Gastroesophageal sphincter (tissue), 4 donors: ENCODE measurements at regions not wholly inside any gene's neighbourhood (a gene's known extent, or its start where the extent isn't known, plus 50 kb on each side); places are given as distances from the start of the nearest gene placed in this dataset.
"Not testable (repeated sequence)": the region's sequence is repeated elsewhere in the genome, so short reads cannot be mapped to it uniquely, and the experiment has no call there.

Experiments
- ATAC-seq: fragments of 150-250 bp; one replicate; pipeline ENCODE4 v1.9.1; 2016; ENCODE audit warnings: mild to moderate bottlenecking, moderate library complexity
- H3K27ac ChIP-seq, 4 donors: fragments of 200-600 bp; sonication (generic) in 3 of 4; 1 replicate in 3 of 4; 2 replicates in 1 of 4; pipeline ENCODE4 v1.5.1; 2016 to 2019
- H3K27me3 ChIP-seq: fragments of 200-600 bp; sonication (generic); one replicate; pipeline ENCODE4 v1.5.1; 2019
- H3K36me3 ChIP-seq, 2 donors: fragments of 200-600 bp; sonication (generic); one replicate each; pipeline ENCODE4 v1.5.1; 2019; ENCODE audit warnings: control low read depth in 1 of 2
- H3K4me1 ChIP-seq, 3 donors: fragments of 200-600 bp; sonication (generic); 1 replicate in 2 of 3; 2 replicates in 1 of 3; pipeline ENCODE4 v1.5.1; 2016 to 2019; ENCODE audit warnings: control low read depth in 2 of 3
- H3K4me3 ChIP-seq, 2 donors: fragments of 200-600 bp; sonication (generic); one replicate each; pipeline ENCODE4 v1.5.1; 2019; ENCODE audit warnings: mild to moderate bottlenecking in 1 of 2, moderate library complexity in 1 of 2
- H3K9me3 ChIP-seq, 3 donors: fragments of 200-600 bp; sonication (generic); one replicate each; pipeline ENCODE4 v1.5.1; 2017 to 2019; ENCODE audit warnings: control low read depth in 2 of 3
- WGBS, 2 donors: methylation state at CpG; one replicate each; pipeline ENCODE4 v1.1.5; 2018; ENCODE audit warnings: low coverage in 1 of 2; 5-methylcytosine and 5-hydroxymethylcytosine counted together

DNA sequence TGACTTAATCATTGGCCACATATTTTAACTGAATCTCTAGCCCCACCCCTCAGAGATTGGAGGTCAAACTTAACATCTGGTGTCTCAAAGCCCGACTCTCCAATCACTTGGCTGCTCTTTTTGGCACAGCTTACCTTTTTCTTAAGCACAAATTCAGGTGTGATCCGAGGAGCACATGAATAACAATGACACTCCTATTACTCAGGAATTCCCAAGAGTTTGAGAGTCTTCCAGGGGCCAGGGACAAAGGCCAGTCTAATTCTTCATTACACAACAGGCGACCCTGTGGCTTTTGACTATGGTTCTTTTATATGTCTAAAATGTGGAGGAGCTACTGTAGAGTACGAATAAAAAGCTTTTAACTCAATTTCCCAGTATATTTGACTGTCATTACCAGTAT lies 190.7 kb upstream of the FAM240B start:
- not testable (repeated sequence) for ATAC-seq, H3K27me3 ChIP-seq
- WGBS, 2 donors = 33% methylated on average over 1 of the region's 4 CpGs; no CpG with 5 or more reads in 1 of the 2 donors

DNA sequence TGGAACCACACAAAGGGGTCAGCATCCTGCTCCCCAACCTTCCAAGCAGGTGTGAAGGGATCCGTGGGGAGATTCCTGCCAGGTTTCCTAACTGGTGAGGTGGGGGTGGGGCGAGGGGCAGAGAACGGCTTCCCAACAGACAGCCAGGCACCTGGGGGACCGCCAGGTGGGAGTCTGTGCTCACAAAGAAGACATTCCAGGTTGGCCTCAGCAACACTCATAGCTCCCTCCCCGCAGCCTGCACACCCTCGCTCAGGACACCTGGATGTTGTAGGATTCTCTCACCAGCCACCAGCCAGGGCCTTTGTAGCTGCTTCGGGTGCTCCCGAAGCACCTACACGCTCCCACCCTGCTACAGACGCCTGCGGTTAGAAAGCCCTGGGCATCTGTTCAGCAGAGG lies 184.8 kb upstream of the FAM240B start:
- not testable (repeated sequence) for H3K36me3 ChIP-seq, H3K9me3 ChIP-seq, ATAC-seq, H3K4me3 ChIP-seq, H3K4me1 ChIP-seq, H3K27me3 ChIP-seq, H3K27ac ChIP-seq
- no CpG with 5 or more reads among the region's 11 CpGs for WGBS, 2 donors

More for the DNA sequence above, 190.7 kb upstream of the FAM240B start:
- not testable (repeated sequence) for H3K27ac ChIP-seq, H3K4me3 ChIP-seq, H3K9me3 ChIP-seq, H3K4me1 ChIP-seq, H3K36me3 ChIP-seq

DNA sequence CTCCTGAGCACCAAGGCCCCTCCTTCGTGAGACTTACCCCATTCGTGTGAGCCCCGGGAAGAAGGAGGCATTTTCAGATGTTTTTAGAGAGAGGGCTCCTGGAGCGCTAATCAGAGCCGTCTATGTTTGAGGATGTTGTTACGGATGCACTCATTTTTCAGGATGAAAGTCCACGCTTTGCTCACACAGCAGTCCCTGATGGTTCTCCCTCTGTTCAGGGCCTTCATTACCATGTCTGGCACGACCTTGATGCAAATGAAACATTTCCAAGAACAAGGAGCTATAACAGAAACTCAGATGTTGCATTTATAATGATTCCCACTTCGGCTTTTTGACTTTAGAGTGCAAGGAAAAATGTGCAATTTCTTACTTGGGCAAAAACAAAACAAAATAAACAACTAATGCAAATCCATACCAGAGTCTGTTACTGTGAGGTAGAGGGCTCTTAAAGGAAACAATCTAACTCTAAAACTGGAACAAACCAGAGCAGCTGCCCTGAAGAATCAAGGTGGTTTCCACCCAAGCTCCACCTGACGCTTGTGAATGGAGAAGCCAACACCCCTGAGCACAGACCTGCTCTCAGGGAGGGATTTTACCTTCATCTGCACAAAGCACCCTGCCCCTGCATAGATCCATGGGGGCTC lies 181.7 kb upstream of the FAM240B start:
- not testable (repeated sequence) for H3K27ac ChIP-seq, H3K4me1 ChIP-seq, H3K27me3 ChIP-seq, H3K4me3 ChIP-seq, H3K36me3 ChIP-seq, ATAC-seq, H3K9me3 ChIP-seq
- WGBS, 2 donors = no CpG with 5 or more reads among the region's 10 CpGs

DNA sequence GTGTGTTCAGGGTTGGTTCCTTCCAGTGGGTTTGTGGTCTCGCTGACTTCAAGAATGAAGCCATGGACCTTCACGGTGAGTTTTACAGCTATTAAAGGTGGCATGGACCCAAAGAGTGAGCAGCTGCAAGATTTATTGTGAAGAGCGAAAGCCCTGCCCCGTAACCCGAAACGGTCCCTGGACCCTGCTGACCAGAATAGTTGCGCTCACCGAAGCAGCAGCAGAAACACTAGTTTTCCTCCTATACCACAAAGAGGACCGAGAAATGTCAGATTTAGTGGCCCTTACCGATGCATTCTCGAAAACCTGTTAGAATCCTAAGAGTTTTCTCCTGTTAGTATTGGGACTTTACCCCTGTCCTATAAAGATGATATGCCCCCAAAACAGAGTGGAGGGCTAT lies 176.5 kb upstream of the FAM240B start:
- not testable (repeated sequence) for ATAC-seq, H3K36me3 ChIP-seq, H3K9me3 ChIP-seq, H3K4me1 ChIP-seq, H3K27me3 ChIP-seq, H3K27ac ChIP-seq, H3K4me3 ChIP-seq
- WGBS, 2 donors = no CpG with 5 or more reads among the region's 11 CpGs

DNA sequence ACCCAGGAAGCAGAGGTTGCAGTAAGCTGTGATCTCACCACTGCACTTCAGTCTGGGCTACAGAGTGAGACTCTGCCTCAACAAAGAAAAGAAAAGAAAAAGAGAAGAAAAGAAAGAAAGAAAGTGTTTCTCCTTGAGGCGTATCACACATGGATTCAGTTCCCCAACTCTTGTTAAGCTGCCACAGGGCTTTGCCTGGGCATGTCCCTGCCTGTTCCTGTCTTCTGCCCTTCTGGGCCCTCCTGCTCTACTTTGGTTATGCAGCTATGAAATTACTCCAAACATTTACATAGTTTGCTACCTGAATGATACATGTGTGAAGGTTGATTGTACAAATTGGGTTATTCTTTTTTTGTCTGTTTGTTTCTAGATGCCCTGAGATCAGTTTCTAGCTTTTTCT lies 175.3 kb upstream of the FAM240B start:
- not testable (repeated sequence) for H3K27ac ChIP-seq, H3K9me3 ChIP-seq, H3K27me3 ChIP-seq, H3K4me3 ChIP-seq, H3K36me3 ChIP-seq, H3K4me1 ChIP-seq, ATAC-seq
- no CpG with 5 or more reads among the region's 1 CpG for WGBS, 2 donors

DNA sequence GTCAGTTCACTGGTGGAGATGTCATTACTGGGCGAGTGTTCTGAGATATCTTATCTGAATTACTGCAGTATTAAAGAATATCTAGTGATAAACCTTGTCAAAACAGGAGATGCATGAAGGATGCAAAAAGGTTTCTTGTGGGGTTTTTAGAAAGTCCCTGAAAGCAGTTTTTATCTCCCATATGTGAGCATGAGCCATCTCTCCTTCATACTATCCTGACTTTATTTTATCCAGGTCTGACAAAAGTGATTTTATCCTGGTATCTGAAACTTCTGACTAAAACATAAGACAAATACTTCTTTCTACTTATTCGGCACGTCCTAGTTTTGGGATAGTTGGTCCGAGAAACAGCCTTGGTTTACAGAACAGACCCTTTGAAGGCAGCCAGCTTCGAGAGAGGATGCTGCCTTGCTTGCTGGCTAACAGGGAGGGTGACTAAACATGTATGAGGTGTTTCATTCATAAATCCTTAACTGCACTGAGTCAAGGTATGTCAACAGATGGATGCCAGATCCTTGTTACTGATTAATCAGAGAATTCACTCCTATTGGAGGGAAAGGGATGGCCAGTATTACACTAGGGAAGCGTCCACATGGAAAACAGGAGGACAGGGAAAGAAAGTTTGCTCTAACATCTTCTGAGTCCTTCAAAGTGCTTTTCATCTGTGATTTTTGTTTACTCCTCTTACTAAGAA lies 172.8 kb upstream of the FAM240B start:
- H3K27me3 ChIP-seq, H3K4me1 ChIP-seq, H3K27ac ChIP-seq, H3K36me3 ChIP-seq, ATAC-seq, H3K9me3 ChIP-seq, H3K4me3 ChIP-seq: not testable (repeated sequence)
- no CpG with 5 or more reads among the region's 6 CpGs for WGBS, 2 donors

DNA sequence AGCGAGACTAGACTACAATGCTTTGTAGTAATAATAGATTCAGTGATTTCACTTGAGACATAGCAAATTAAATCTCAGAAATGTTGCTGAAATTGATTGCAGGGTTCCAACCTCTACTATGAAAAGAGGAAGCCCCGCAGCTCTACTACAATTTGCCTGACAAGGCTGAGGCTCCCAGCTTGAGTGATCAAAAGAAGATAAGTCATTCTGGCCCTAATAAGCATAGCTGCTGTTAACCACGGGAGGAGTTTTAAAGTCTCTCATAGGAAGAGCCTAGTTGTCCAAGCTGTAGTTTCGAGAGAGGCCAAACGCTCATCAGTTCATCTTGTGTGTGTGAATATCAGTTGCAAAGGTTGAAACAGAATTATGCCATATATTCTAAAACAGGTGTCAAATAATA lies 166.1 kb upstream of the FAM240B start:
- H3K27ac ChIP-seq, H3K4me1 ChIP-seq, ATAC-seq, H3K36me3 ChIP-seq, H3K27me3 ChIP-seq, H3K4me3 ChIP-seq, H3K9me3 ChIP-seq: not testable (repeated sequence)
- WGBS, 2 donors = no CpG with 5 or more reads among the region's 5 CpGs

DNA sequence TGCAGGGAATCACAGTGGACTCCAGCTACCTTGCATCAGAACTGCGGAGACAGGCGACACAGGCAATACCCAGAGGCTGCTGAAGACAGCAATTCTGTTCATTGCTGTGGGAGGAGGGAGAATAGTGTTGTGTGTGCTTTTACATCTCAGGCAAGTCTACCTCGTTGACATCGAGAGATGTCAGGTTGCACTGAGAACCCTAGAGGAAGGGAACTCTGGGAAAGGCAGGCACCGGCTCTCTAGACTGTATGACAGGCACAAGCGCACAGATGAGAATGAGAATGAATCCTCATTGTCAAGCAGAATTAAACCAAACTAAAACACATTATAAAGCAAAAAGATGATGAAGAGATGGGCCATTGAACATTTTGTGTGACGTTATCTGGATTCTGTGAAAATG lies 155.7 kb upstream of the FAM240B start:
- not testable (repeated sequence) for ATAC-seq, H3K27me3 ChIP-seq, H3K36me3 ChIP-seq, H3K4me3 ChIP-seq, H3K9me3 ChIP-seq, H3K27ac ChIP-seq, H3K4me1 ChIP-seq
- 62 to 88% methylated on average over 1 to 3 of the region's 7 CpGs for WGBS, 2 donors

DNA sequence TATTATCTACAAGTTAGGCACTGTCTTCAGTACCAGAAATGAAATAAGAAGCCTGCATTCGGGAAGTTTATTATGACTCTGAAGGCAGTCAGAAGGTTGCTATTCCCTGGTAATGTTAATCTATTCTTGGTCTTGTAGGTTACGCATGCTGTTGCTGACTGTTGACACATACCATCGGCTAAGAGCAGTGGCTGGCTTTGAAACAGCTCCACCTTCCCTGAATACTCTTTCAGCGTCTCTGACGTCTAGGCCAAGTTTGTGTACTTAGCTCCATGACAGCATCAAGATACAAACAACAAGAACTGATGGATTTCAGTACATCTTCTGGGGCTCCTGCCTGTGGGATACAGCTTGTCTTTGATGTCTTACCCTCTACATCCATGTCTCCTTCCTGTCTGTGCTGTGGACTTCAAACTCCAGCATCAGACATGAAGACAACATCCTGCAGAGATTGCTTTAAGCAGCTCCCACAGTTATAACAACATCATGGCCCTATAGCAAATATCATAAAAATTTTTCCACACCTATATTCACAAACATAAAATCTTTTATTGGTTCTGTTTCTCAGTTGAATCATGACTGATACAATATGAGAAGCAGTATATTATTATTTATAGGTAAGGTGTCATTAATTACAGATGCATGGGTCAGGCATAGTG lies 151.5 kb upstream of the FAM240B start:
- not testable (repeated sequence) for ATAC-seq, H3K27ac ChIP-seq, H3K4me1 ChIP-seq, H3K27me3 ChIP-seq, H3K36me3 ChIP-seq, H3K4me3 ChIP-seq, H3K9me3 ChIP-seq
- no CpG with 5 or more reads among the region's 5 CpGs for WGBS, 2 donors

DNA sequence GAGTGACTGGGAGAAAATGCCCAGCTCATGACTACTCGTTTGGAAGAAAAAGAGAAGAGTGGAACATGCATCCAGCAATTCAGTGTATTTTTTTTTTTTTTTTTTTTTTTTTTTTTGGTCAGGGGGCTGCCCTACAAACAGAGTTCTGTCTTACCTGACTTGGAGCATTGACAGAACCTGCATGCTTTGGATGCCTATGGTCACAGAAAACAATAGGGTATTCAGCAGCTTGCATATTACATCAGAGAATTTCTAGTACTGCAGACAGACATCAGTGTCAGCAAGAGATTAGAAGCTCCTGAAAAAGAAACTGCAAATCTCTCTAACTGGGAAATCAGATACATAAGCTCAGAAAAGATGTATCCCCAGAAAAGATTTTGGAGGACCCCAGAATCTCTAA lies 139.9 kb upstream of the FAM240B start:
- not testable (repeated sequence) for H3K4me3 ChIP-seq, H3K36me3 ChIP-seq, ATAC-seq, H3K27ac ChIP-seq, H3K9me3 ChIP-seq, H3K27me3 ChIP-seq, H3K4me1 ChIP-seq
- no CpG with 5 or more reads among the region's 1 CpG for WGBS, 2 donors

DNA sequence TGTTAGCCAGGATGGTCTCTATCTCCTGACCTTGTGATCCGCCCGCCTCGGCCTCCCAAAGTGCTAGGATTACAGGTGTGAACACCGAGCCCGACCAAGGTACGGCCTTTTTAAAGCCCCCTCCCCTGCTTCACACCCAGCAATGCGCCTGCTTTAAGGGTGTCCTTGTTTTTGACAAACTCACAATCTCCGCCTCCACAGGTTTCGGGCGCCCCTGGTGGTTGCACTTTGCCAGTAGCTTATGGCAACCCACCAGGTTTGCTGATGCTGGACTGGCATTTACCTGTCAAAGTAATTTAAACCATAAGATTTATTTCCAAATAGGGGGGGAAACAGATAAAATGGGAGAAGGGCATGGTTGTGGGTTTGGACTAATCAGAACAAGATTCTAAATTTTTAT lies 129.0 kb upstream of the FAM240B start:
- not testable (repeated sequence) for H3K27me3 ChIP-seq, H3K4me1 ChIP-seq, H3K9me3 ChIP-seq, ATAC-seq, H3K4me3 ChIP-seq, H3K27ac ChIP-seq, H3K36me3 ChIP-seq
- no CpG with 5 or more reads among the region's 10 CpGs for WGBS, 2 donors

DNA sequence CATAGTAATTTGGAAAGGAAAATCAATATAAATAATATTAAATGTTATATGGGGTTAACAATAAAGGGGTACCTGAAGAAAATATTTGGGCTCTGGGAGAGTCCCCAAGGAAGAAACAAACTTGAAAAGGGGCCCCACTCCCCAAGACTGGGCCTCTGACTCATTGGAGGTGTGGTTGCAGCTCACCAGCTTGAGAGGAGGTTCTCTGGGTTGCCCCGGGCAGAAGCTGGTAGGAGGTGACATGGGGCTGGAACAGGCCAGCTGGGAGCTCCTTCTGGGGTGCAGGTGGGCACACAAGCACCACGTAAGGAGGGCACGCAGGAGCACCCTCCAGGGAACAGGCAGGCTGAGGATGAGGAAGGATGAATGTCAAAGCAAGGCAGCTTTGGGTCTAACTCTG lies 120.3 kb upstream of the FAM240B start:
- not testable (repeated sequence) for H3K9me3 ChIP-seq, H3K4me3 ChIP-seq, H3K27ac ChIP-seq, ATAC-seq, H3K27me3 ChIP-seq, H3K36me3 ChIP-seq, H3K4me1 ChIP-seq
- WGBS, 2 donors = no CpG with 5 or more reads among the region's 3 CpGs

DNA sequence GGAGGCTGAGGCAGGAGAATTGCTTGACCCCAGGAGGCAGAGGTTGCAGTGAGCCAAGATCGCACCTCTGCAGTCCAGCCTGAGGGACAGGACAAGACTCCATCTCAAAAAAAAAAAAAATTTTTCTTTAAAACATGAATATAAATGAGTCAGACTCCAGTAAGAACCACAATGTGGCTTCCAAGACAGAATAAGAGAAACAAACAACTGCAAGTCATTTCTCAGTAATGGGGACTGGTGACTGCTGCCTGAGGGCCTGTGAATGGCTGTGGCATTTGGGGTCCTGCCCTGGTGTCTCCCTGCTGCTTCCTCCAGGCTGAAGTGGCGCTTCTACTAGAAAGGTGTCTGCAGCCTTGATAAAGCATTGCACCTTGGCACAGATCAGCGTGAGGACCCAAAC lies 113.8 kb upstream of the FAM240B start:
- WGBS, 2 donors = no CpG with 5 or more reads among the region's 3 CpGs
- not testable (repeated sequence) for H3K27ac ChIP-seq, H3K4me1 ChIP-seq, H3K27me3 ChIP-seq, ATAC-seq, H3K36me3 ChIP-seq, H3K9me3 ChIP-seq, H3K4me3 ChIP-seq

DNA sequence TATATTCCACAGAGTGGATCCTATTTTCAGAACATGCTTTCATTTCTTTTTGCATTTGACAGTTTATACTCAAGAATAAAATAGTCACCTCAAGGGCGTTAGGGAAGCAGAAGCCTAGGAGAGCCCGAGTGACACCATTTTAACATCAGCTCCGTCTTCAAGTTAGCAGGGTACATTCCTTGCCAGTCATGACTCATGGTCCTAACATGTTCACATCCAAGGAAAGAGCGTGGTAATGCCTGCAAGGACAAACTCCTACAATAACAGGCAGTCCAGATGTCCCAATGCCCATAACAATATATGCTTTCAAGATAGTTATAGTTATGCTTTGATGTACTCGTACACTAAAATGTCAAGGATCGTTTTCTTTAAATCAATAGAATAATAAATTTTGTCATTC lies 93.9 kb upstream of the FAM240B start:
- not testable (repeated sequence) for H3K27ac ChIP-seq, H3K4me1 ChIP-seq, H3K27me3 ChIP-seq, H3K4me3 ChIP-seq, H3K36me3 ChIP-seq, H3K9me3 ChIP-seq, ATAC-seq
- 74% methylated on average over 3 of the region's 6 CpGs; no CpG with 5 or more reads in 1 of the 2 donors for WGBS, 2 donors
